ENCODE measurements at regions not wholly inside any gene's neighbourhood (a gene's known extent, or its start where the extent isn't known, plus 50 kb on each side); places are given as distances from the start of the nearest gene placed in this dataset.
"Not testable (repeated sequence)": the region's sequence is repeated elsewhere in the genome, so short reads cannot be mapped to it uniquely, and the experiment has no call there.

DNA sequence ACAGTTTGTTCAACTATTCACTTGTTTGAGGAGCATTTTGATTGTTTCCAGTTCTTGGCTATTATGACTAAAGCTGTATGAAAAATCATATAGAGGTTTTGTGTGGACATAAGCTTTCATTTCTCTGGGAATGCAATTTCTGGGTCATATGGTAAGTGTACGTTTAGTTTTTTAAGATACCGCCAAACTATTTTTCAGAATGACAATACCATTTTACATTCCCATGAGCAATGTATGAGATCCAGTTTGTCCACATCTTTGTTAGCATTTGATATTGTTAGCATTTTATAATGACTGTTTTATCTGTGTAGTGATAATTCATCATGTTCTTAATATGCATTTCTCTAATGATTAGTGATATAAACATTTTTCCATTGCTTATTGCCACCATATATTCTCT is 258.7 kb upstream of the CTNNB1 start:
- H3K27ac Mint-ChIP-seq = peak overlapping the region; percentile 83
- TF ChIP-seq, protein P1, sequence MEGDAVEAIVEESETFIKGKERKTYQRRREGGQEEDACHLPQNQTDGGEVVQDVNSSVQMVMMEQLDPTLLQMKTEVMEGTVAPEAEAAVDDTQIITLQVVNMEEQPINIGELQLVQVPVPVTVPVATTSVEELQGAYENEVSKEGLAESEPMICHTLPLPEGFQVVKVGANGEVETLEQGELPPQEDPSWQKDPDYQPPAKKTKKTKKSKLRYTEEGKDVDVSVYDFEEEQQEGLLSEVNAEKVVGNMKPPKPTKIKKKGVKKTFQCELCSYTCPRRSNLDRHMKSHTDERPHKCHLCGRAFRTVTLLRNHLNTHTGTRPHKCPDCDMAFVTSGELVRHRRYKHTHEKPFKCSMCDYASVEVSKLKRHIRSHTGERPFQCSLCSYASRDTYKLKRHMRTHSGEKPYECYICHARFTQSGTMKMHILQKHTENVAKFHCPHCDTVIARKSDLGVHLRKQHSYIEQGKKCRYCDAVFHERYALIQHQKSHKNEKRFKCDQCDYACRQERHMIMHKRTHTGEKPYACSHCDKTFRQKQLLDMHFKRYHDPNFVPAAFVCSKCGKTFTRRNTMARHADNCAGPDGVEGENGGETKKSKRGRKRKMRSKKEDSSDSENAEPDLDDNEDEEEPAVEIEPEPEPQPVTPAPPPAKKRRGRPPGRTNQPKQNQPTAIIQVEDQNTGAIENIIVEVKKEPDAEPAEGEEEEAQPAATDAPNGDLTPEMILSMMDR (conservative IDR thresholded peaks at IDR 0.05) = no peak
- H3K4me1 Mint-ChIP-seq (ENCODE audit: unreplicated experiment) = peaks cover 13% of the 10 kb centered on the region
- no peaks in the 10 kb centered on the region for H3K27me3 Mint-ChIP-seq
- H3K36me3 Mint-ChIP-seq = no peaks in the 10 kb centered on the region
- H3K9me3 Mint-ChIP-seq = no peaks in the 10 kb centered on the region
- no peak for DNase-seq (ENCODE audit: extremely low spot score, unreplicated experiment)
- H3K4me3 Mint-ChIP-seq = no peak overlapping the region

DNA sequence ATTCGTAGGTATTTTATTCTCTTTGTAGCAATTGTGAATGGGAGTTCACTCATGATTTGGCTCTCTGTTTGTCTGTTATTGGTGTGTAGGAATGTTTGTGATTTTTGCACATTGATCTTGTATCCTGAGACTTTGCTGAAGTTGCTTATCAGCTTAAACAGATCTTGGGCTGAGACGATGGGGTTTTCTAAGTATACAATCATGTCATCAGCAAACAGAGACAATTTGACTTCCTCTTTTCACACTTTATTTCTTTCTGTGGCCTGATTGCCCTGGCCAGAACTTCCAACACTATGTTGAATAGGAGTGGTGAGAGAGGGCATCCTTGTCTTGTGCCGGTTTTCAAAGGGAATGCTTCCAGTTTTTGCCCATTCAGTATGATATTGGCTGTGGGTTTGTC is 252.3 kb upstream of the CTNNB1 start:
- H3K4me3 Mint-ChIP-seq; H3K27ac Mint-ChIP-seq; H3K9me3 Mint-ChIP-seq; H3K4me1 Mint-ChIP-seq (ENCODE audit: unreplicated experiment); H3K36me3 Mint-ChIP-seq; H3K27me3 Mint-ChIP-seq; DNase-seq (ENCODE audit: extremely low spot score, unreplicated experiment): not testable (repeated sequence)

DNA sequence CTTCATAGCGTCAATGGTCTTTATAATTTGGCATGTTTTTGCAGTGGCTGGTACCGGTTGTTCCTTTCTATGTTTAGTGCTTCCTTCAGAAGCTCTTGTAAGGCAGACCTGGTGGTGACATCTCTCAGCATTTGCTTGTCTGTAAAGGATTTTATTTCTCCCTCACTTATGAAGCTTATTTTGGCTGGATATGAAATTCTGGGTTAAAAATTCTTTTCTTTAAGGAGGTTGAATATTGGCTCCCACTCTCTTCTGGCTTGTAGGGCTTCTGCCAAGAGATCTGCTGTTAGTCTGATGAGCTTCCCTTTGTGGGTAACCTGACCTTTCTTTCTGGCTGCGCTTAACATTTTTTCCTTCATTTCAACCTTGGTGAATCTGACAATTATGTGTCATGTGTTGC is 250.0 kb upstream of the CTNNB1 start:
- DNase-seq (ENCODE audit: extremely low spot score, unreplicated experiment); H3K27ac Mint-ChIP-seq; H3K4me1 Mint-ChIP-seq (ENCODE audit: unreplicated experiment); H3K27me3 Mint-ChIP-seq; H3K9me3 Mint-ChIP-seq; H3K36me3 Mint-ChIP-seq; H3K4me3 Mint-ChIP-seq: not testable (repeated sequence)

DNA sequence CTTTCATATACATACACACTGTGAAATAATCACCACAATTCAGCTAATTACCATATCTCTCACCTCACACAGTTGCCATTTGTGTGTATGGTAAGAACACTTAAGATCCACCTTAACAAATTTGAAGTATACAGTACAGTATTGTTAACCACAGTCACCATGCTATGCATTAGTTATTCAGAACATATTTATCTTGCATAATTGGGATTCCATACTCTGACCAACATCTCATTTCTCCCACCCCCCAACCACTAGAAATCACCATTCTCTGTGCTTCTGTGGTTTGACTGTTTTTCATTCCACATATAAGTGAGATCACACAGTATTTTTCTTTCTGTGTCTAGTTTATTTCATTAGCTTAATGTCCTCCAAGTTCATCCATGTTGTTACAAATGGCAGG is 247.7 kb upstream of the CTNNB1 start:
- H3K4me3 Mint-ChIP-seq = no peak overlapping the region
- DNase-seq (ENCODE audit: extremely low spot score, unreplicated experiment) = no peak
- H3K27ac Mint-ChIP-seq = no peak overlapping the region
- H3K9me3 Mint-ChIP-seq = peaks cover 8% of the 10 kb centered on the region
- TF ChIP-seq, protein P1 (conservative IDR thresholded peaks at IDR 0.05) = no peak
- no peaks in the 10 kb centered on the region for H3K4me1 Mint-ChIP-seq (ENCODE audit: unreplicated experiment)
- H3K36me3 Mint-ChIP-seq = no peaks in the 10 kb centered on the region
- no peaks in the 10 kb centered on the region for H3K27me3 Mint-ChIP-seq

DNA sequence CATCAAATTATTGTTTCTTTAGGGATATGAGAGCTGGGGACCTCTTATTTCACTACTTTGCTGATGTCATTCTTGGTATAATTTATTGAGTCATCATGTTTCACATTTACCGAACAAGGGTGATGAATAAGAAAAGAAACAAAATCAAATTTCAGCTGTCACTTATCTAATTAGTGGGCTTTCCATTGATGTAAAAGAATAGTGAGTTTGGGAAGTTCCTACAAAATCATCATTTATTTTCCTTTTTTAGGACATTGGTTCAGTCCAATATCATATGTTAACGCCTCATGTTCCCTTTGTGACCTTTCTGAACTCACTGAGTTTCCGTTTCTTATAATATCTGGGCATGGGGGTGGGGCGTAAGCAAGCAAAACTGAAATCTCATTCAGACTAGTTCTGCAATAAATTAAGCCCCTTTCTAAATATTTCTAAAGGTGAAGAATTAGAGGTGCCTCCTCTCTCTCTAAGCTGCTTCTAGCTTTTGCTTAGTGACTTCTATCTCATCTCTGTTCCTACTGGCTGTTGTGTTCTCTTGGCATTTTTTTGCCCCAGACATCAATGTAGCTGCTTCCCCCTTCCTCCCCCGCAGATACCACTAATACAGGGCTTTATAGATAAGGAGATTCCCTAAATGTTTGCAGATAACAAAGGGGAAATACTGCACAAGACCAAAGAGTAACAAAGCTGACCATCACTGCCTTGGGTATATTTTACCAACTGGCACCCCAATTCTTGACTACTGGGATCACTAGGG is 238.0 kb upstream of the CTNNB1 start:
- Mint-ChIP-seq H3K4me3 (no peak overlapping the region), H3K9me3 (peaks cover 18% of the 10 kb centered on the region), H3K4me1 (ENCODE audit: unreplicated experiment) (no peaks in the 10 kb centered on the region), H3K36me3 (no peaks in the 10 kb centered on the region), H3K27ac (no peak overlapping the region), H3K27me3 (no peaks in the 10 kb centered on the region)
- DNase-seq (ENCODE audit: extremely low spot score, unreplicated experiment) = no peak
- TF ChIP-seq, protein P1 (conservative IDR thresholded peaks at IDR 0.05) = no peak

DNA sequence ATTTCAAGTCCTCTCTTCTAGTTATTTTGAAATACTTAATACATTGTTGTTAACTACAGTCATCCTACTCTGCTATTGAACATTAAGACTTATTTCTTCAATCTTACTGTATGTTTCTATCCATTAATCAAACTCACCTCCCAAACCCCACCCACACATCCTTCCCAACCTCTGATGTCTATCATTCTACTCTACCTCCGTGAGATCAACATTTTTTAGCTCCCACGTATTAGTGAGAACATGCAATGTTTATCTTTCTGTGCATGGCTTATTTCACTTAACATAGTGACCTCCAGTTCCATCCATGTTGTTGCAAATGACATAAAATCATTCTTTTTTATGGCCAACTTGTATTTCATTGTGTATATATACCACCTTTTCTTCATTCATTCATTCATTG is 236.6 kb upstream of the CTNNB1 start:
- H3K4me1 Mint-ChIP-seq (ENCODE audit: unreplicated experiment) = no peaks in the 10 kb centered on the region
- no peaks in the 10 kb centered on the region for H3K36me3 Mint-ChIP-seq
- TF ChIP-seq, protein P1 (conservative IDR thresholded peaks at IDR 0.05) = no peak
- no peak overlapping the region for H3K4me3 Mint-ChIP-seq
- DNase-seq (ENCODE audit: extremely low spot score, unreplicated experiment) = no peak
- H3K9me3 Mint-ChIP-seq = peaks cover 18% of the 10 kb centered on the region
- H3K27me3 Mint-ChIP-seq = no peaks in the 10 kb centered on the region
- H3K27ac Mint-ChIP-seq = no peak overlapping the region

DNA sequence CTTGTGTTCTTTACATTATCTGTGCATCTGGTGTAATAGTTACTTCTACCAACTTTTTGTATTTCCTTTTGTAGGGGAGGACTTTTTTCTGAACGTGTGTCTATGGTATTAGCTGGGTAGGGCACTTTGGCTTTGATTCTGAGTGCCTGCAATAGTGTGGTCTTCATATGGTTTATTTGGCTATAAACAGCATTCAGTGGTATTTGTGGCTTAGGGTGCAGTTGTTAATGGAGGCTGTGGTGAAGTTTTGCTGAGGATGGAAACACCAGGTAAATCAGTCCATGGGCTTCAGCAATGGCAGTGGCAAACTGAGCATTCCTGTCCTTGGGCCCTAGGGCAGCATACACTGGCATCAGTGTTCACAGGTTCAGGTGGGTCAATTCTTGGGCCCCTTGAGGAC is 230.6 kb upstream of the CTNNB1 start:
- DNase-seq (ENCODE audit: extremely low spot score, unreplicated experiment) = no peak
- Mint-ChIP-seq H3K4me3 (no peak overlapping the region), H3K27ac (no peak overlapping the region), H3K4me1 (ENCODE audit: unreplicated experiment) (no peaks in the 10 kb centered on the region), H3K36me3 (no peaks in the 10 kb centered on the region), H3K27me3 (no peaks in the 10 kb centered on the region), H3K9me3 (peaks cover 8% of the 10 kb centered on the region)
- TF ChIP-seq, protein P1 (conservative IDR thresholded peaks at IDR 0.05) = no peak

All from type B pancreatic cell (in vitro differentiated cells).